Lung microvascular endothelial cell (primary cell): ENCODE measurements at regions not wholly inside any gene's neighbourhood (a gene's known extent, or its start where the extent isn't known, plus 50 kb on each side); places are given as distances from the start of the nearest gene placed in this dataset.
"Not testable (repeated sequence)": the region's sequence is repeated elsewhere in the genome, so short reads cannot be mapped to it uniquely, and the experiment has no call there.

Source experiments
- DNase-seq, 2 donors: peaks; one replicate each; pipeline versions ENCODE4 v3.0.0 to v3.0.0-alpha.2; 2010; ENCODE audit warnings: low read depth in 2 of 2

GRCh38 chr1:111063595-111063994 is 76.3 kb downstream of the DRAM2 start:
- DNase-seq: no peak

DNA sequence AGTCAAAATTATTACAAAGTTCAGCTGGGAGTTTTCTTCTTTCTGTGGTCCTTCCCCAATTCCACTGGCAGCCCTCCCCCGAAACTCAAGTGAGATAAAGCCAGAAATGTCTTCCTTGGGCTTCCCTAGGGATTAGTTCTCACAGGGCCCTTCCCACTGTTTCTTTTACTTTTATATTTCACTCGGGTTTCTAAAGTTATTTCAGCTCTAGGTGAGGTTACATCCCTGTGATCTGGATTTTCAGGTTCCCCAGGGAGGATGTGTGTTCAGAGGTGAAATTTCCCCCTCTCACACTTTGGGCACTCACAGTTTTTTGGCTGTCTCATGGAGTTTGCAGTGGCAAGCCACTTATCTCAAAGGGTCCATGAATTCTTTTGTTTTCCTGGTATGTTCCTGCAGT is 77.3 kb downstream of the DRAM2 start:
- no peak for DNase-seq

- DNase-seq: no peak
Observed at GRCh38 chr1:111062081-111062480, 77.8 kb downstream of the DRAM2 start.

DNA sequence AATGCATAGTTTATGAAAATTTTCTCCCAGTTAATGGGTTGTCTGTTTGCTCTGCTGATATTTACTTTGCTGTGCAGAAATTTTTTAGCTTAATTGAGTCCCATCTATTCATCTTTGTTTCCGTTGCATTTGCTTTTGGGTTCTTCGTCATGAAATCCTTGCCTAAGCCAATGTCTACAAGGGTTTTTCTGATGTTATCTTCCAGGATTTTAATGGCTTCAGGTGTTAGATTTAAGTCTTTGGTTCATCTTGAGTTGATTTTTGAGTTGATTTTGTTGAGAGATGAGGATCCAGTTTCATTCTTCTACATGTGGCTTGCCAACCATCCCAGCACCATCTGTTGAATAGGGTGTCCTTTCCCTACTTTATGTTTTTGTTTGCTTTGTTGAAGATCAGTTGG is 85.2 kb downstream of the DRAM2 start:
- no peak for DNase-seq

DNA sequence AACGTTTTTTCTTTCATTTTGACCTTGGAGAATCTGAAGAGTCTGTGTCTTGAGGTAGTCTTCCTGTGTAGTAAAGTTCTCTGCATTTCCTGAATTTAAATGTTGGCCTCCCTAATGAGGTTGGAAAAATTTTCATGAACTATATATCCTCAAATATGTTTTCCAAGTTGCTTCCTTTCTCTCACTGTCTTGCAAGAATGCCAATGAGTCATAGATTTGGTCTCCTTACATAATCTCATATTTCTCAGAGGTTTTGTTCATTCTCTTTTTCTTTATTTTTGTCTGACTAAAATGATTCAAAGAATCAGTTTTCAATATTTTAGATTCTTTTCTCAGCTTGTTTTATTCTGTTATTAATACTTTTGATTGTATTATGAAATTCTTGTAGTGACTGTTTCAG is 87.6 kb downstream of the DRAM2 start:
- DNase-seq: no peak

GRCh38 chr1:111048253-111048652 is 84.5 kb upstream of the LRIF1 start:
- DNase-seq: not testable (repeated sequence)

DNA sequence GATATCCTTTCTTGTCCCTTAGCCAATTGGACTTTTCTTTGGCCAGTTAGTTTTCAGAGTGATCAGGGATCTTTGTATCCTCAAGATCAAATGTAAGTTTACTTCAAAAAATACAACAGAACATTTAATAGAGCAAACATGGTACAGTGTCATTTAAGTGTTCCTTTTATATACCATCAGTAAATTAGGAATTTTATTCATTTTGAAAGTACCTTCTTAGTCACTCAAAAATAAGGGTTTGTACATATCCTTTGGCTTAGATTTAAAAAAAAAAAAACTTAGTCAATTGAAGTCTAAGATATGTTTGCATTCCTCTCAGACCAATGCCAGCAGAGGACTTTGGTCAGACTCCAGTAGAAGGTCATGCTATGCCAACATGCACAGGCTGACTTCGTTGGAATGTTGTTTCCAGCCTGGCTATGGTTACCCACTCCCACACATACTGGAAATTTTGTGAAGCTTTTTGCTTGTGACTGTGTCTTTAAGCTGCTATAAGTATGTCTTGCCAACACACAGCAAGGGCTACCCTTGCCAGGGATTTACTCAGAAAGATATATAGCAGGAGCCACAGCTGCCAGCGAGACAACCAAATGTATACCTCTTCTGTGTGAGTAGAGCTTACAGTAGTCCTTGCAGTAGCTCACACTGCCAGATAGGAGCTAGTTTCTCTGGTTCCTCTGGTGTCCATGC is 81.5 kb upstream of the LRIF1 start:
- no peak for DNase-seq

DNA sequence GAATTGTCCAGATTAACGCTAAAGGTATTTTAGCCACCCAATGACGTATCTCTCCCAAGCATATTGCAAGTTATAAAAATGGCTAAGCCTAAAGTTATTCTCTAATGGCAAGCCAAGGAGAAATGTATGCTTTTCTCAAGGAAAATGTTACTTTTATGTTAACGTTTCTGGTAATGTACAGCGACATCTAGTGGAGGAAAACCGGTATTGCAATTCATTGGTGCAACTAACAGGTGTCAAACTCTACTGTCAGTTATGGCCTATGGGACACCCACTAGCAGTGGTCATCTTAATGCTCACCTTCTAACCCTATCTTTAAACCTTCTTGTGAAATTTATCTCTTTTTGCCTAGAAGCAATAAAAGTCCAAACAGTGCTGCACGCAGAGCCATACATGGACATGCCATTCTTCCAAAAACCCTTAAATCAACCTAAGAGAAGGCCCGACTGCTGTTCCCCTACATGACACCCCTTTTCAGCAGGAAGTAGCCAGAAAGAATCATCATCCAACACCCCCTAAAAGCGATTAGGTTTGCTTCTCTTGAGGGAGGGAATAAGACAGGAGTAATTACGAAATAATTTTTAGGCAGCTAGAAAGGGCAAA is 68.7 kb upstream of the LRIF1 start:
- peak; percentile 50 to 55 for DNase-seq

- peak; percentile 61 to 65 for DNase-seq
Observed at GRCh38 chr1:111030590-111030989, 66.9 kb upstream of the LRIF1 start.

- no peak for DNase-seq
Observed at GRCh38 chr1:111025109-111025508, 61.4 kb upstream of the LRIF1 start.

DNA sequence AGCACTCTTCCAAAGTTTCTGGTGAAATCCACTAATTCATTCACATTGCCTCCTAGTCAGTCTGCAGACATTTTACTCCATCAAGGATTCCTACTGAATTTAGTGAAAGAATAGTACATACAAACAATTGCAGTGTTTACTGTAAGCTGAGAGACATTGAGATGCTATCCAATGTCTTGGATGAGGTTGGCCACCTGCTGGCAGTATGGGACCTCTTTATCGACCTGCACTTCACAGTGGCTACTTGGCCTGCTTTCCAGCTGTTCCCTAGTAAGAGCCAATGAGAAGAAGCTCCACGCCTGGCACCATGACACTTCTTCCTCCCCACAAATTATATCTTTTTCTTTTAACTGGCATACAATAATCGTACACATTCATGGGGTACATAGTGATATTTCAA is 51.5 kb upstream of the LRIF1 start:
- no peak for DNase-seq
